ENCODE measurements at regions not wholly inside any gene's neighbourhood (a gene's known extent, or its start where the extent isn't known, plus 50 kb on each side); places are given as distances from the start of the nearest gene placed in this dataset.

GRCh38 chr1:55476445-55477015 is 261.4 kb upstream of the USP24 start:
- TF ChIP-seq SP1 (IDR thresholded peaks at IDR 0.05) (no peak), SP1 (CRISPR knock-in tag; IDR thresholded peaks at IDR 0.05) (no peak), SUZ12 (IDR thresholded peaks at IDR 0.05; ENCODE audit: low read depth, low read length) (no peak), USF2 (IDR thresholded peaks at IDR 0.05; ENCODE audit: low read depth, low read length) (no peak), USF2 (CRISPR knock-in tag; IDR thresholded peaks at IDR 0.05; ENCODE audit: borderline replicate concordance) (no peak), DPF2 (CRISPR knock-in tag; IDR thresholded peaks at IDR 0.05; ENCODE audit: borderline replicate concordance, low read depth) (no peak), MAZ (IDR thresholded peaks at IDR 0.05; ENCODE audit: borderline replicate concordance, low read depth, low read length) (no peak), MAZ (CRISPR knock-in tag; IDR thresholded peaks at IDR 0.05; ENCODE audit: low read depth) (no peak), ZNF567 (CRISPR knock-in tag; IDR thresholded peaks at IDR 0.05; ENCODE audit: borderline replicate concordance) (no peak), ZNF629 (CRISPR knock-in tag; conservative IDR thresholded peaks at IDR 0.05) (no peak), POLR2AphosphoS5 (IDR thresholded peaks at IDR 0.05; ENCODE audit: low read depth, low read length) (no peak), ATF7-NPFF (CRISPR knock-in tag; IDR thresholded peaks at IDR 0.05; ENCODE audit: low read depth) (no peak)
